ENCODE measurements at regions not wholly inside any gene's neighbourhood (a gene's known extent, or its start where the extent isn't known, plus 50 kb on each side); places are given as distances from the start of the nearest gene placed in this dataset.
"Not testable (repeated sequence)": the region's sequence is repeated elsewhere in the genome, so short reads cannot be mapped to it uniquely, and the experiment has no call there.

DNA sequence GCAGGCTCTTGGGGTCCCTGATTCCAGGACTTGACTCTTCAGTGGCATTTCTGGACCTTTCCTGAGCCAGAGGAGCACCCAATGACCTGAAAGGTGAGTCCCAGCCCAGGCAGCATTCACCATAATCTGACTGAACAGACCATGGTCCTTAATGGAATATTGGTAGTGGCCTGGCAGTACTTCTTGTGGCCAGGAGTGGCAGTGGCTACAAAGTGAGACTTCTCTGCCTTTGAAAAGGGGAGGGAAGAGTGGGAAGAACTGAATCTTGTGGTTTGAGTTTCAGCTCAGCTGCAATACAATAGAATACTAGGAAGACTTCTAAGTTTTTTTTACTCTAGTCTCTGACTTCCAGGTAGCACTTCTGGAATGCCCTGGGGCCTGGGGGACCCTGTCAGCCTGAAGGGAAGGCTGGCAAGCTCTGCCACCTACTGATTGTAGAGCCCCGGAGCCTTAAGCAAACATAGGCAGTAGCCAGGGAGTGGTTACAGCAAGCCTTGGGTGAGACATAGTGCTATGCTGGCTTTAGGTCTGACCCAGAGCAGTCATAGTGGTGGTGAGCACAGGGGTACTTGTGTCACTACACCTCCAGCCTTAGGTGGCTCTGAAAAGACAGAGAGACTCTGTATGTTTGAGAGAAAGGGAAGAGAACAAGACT, 674.2 kb upstream of the MANEA start:
- DNase-seq: peak; percentile 5

- no peak for DNase-seq
Measured at GRCh38 chr6:94899191-94899590, 678.1 kb upstream of the MANEA start.

DNA sequence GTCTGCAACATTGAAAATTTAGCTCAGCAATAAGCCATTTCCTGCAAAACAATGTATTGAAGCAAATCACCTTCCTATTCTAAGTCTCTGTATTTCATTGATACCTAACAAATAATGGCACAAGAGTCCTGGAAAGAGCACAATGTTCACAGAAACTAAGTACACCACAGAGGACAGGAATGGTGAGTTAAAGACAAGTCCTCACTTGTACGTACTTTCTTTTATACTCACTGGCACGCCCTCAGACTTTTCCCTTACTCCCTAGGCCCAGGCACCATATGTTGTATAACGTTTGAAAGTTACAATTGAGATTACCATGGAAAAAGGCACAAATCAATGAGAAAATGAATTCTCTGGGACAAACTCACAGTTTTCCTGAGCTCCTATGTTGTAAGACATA, 683.0 kb upstream of the MANEA start:
- DNase-seq: no peak

DNA sequence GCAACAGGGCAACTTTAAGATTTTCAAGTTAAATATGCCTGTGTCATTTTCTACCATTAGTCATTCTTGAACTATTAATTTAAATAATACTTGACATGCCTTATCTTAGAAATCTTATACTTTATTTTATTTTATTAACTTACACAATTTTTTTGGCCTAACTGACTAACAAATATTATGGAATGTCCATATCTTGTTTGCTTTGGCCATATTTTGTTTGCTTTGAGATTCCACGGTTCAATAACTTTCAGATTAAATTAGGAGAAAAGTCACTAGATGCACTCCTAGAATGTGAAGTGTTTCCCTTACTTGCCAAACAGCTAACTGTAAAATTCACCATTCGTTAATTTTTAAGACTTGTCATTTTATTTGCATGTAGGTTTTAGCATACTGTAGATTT, 684.0 kb upstream of the MANEA start:
- DNase-seq: no peak

GRCh38 chr6:94873819-94874218, 703.5 kb upstream of the MANEA start:
- DNase-seq: not testable (repeated sequence)

DNA sequence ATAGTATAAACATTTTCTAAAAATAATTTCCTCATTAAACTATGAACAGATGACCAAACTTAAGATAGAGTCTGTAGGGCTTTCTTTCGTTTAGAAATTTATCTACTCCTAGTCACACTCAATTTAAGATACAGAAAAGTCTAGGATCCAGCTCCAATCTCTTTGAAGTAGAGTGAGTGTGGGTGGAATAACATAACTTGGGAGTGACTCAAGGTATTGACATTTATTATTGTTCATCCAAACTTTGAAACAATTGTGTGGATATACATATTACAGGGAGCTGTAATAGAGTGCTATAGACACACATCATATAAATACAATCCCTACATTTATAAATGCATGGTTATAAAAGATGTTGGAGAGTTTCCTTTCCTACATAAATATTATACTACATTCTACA, 715.2 kb upstream of the MANEA start:
- DNase-seq: no peak

GRCh38 chr6:94859924-94860323, 717.4 kb upstream of the MANEA start:
- DNase-seq: no peak

GRCh38 chr6:94856999-94857398, 720.3 kb upstream of the MANEA start:
- DNase-seq: not testable (repeated sequence)

GRCh38 chr6:94851329-94851728, 726.0 kb upstream of the MANEA start:
- not testable (repeated sequence) for DNase-seq

DNA sequence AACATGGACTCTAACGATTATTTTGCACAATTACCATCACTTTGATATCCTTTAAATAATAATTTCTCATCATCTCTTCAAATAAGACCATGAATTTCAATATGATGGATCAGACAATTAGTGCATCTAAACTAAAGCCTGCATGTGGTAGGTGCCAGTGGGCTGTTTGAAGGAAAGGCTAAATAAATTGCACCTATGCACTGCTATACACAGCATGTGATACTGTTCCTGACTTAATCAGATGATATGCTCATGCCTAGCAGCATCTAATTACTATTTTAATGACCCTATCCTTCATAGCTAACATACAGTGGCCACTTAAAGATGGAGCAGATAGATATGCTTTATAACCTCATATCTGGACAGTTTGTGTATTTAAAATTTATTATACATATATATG, 731.6 kb upstream of the MANEA start:
- no peak for DNase-seq

DNA sequence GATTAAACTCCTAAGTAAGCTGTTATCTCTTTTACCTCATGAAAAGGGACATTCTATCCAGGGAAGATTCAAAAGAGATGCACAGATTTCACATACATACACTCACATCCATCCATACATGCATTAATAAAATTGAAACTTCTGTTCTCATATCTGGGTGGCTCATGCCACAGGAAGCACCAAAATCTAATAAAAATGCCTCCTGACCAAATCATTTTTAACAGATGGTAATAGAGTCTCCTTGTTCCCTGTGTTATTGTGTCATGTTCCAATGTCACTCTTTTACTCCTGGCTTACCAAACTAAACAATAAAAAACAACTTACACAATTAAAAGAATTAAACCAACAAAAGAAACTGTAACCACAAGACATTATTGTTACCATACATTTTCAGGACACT, 742.1 kb upstream of the MANEA start:
- no peak for DNase-seq

DNA sequence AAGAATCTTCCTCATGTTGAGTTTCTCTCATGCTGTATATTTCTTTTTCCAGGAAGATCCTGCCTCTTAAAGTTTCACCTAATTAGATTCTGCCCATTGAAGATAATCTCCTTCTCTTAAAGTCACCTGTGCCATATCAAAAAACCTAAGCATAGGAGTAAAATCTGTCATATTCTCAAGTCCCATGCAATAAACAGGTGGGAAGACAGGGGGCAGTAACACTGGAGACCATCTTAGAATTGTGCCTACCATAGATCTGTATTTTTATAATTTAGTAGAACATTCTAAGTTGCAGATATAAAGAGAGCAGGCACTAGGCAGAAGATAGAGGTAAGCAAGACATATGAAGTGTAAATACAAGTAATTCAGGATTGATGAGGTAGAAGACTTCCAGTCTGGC, 763.5 kb upstream of the MANEA start:
- no peak for DNase-seq

DNA sequence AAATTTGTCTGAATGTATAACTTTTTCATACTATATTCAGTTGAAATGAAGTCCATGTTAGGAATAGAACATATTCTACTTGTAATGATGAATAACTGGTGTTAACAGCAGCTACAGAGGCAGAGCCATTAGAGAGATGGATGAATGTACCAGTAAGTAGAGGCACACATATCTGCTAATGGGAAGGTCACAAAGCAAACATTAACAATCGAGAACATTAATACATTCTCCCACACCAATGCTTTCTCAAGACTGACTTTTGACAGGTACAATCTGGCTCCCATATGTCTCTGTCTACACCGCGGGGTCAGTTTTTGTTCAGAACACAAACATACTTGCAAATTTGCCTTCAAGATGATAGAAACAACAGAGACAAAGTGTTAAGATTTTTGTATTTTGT, 776.0 kb upstream of the MANEA start:
- DNase-seq: no peak

- DNase-seq: no peak
Measured at GRCh38 chr6:94785514-94785913, 791.8 kb upstream of the MANEA start.

- DNase-seq: not testable (repeated sequence)
Measured at GRCh38 chr6:94785081-94785480, 792.3 kb upstream of the MANEA start.

- peak; percentile 17 for DNase-seq
Measured at GRCh38 chr6:94769197-94769596, 808.1 kb upstream of the MANEA start.

DNA sequence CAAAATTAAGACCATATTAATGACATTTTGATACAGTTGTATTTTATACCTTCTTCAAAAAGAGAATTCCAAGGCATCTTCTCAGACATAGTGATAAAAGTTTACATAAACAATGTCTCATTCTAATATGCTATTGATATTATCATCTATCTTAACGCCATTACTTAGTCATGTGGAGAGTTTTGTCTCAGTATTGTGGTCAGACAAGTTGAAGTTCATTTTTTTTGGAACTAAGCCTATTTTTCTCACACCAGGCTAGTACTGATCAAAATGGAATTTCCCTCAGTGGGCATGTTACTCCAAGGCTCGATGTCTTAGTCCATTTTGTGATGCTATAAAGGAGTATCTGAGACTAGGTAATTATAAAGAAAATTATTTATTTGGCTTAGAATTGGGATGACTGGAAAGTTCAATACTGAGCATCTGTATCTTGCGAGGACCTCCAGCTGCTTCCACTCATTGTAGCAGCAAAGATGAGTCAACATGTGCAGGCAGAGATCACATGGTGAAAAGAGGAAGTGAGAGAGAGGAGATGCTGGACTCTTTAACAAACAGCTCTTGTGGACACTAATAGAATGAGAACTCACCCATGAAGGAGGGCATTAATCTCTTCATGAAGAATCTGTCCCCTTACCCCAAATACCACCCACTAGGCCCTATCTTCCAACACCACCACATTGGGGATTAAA, 825.5 kb upstream of the MANEA start:
- peak; percentile 2 for DNase-seq

GRCh38 chr6:94736236-94736635, 841.1 kb upstream of the MANEA start:
- peak; percentile 96 for DNase-seq

GRCh38 chr6:94735270-94735669, 842.1 kb upstream of the MANEA start:
- DNase-seq: peak; percentile 88

DNA sequence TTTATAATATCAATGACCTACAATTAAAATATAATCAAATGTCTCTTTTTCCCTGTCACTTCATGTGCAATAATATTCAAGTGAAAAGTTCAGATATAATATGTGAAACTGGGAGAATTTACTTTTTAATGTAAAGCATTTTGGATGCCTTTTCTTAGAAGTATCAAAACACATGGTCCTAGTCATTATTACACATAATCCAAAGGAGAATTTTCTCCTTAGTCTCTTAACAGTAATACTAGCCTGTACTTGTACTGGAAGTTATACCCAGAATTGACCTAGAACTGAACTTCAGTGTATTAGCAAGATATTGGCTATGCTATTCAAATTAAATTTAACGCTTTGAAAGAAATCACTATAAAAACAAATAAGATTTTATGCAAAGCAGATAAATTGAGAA, 842.6 kb upstream of the MANEA start:
- DNase-seq: peak; percentile 10

GRCh38 chr6:94733066-94733465, 844.3 kb upstream of the MANEA start:
- DNase-seq: peak; percentile 67

DNA sequence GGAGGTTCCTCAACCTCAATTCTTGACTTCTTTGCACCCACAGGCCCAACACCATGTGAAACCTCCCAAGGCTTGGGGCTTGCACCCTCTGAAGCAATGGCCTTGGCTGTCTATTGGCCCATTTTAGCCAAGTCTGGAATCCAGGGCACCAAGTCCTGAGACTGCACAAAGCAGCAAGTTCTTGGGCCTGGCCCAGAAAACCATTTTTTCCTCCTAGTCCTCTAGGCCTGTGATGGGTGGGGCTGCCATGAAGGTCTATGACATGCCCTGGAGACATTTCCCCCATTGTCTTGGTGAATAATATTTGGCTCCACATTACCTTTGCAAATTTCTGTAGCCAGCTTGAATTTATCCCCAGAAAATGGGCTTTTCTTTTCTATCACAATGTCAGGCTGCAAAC, 849.6 kb upstream of the MANEA start:
- DNase-seq: no peak

- DNase-seq: no peak
Measured at GRCh38 chr6:94721459-94721858, 855.9 kb upstream of the MANEA start.

DNA sequence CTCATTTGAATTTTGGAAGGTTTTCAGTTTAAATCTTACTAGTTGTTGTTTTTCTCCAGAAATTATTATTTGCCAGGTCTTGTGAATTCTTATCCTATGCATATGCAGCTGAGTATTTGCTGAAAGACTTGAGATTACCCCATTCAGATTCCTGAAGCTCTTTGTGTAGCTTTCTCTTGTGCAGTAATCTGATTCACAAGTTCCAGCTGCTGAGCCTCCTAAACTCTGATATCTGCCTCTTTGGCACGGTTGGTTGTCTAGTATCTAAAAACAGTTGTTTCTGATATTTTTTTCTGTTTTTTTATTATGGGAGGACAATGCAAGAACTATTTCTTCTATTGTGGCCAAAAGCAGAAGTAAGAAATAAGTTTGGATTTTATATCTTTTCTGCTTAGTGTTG, 863.9 kb upstream of the MANEA start:
- DNase-seq: no peak

DNA sequence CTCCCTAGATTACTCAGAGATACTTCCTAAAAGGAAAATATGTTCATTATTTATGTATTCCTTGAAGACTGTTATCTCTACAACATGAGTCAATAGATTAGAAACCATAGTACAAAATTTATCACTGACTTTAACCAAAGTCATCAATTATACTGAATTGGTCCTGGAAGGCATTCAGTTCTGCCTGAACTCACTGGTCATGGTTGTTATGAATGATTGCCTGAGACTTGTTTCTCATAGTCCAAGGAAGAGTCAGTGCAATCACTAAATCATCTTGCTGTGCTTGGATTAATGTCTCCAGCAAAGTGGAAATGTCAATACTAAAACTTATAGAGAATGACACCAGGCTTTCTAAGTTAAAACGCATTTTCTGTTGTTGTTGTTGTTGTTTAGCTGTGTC, 878.6 kb upstream of the MANEA start:
- DNase-seq: no peak

All from NCI-H146 (cell line).